ENCODE measurements at regions not wholly inside any gene's neighbourhood (a gene's known extent, or its start where the extent isn't known, plus 50 kb on each side); places are given as distances from the start of the nearest gene placed in this dataset.
"Not testable (repeated sequence)": the region's sequence is repeated elsewhere in the genome, so short reads cannot be mapped to it uniquely, and the experiment has no call there.

- no peak for DNase-seq (ENCODE audit: low read depth, low spot score)
These were observed 93.8 kb upstream of the FSIP2 start for GRCh38 chr2:185644828-185645227.

DNA sequence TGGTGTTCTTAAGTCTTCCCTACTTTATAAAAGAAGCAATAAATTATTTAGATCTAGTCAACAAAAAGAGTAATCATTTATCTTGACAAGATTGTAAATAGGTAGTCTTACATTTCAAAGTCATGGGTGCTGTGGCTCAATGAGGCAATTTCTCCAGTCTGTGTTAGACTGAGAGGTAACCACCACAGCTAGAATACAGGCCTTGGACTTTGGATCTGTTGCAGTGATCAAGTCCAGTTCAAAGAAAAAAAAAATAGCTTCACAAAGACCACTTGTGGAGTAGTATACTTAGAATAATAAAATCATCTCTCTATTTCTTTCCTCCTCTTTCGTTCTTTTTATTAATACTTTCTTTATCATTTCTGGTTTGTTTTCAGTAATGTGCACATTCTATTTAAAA lies 93.1 kb upstream of the FSIP2 start:
- DNase-seq (ENCODE audit: low read depth, low spot score), result no peak

DNA sequence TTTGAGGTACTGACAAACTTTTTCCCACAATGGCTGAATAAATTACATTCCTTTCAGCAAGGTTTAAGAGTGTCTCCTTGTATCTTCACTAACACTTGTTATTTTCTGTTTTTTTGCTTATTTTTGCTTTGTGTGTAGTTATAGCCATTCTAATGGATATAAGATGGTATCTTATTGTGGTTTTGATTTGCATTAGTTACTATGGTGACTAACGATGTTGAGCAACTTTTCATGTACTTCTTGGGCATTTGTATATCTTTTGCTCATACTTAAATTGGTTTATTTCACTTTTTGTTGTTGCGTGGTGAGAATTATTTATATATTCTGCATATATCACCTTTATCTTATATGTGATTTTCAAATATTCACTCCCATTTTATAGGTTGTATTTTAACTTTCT lies 79.9 kb upstream of the FSIP2 start:
- no peak for DNase-seq (ENCODE audit: low read depth, low spot score)

- DNase-seq (ENCODE audit: low read depth, low spot score), result no peak
These were observed 74.8 kb upstream of the FSIP2 start for GRCh38 chr2:185663811-185664210.

GRCh38 chr2:185664384-185664783 lies 74.2 kb upstream of the FSIP2 start:
- no peak for DNase-seq (ENCODE audit: low read depth, low spot score)

GRCh38 chr2:185665251-185665814 lies 73.3 kb upstream of the FSIP2 start:
- DNase-seq (ENCODE audit: low read depth, low spot score), result no peak

DNA sequence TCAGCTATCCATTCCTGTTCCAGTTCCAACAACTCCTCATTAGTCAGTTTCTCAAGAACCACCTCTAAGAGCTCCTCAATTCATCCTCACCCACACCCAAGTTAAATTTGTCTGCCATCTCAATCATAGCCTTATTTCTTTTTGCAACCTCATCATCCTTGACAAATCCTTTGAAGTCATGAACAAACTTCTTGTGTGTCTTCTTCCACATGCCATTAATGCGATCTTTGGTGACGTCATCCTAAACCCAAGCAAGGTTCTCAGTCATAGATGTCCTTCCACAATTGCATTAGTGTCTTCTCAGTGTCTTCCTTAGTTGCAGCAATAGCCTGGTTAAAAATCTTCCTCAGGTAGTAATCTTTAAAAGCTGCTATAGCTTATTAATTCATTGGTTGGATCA lies 71.2 kb upstream of the FSIP2 start:
- no peak for DNase-seq (ENCODE audit: low read depth, low spot score)

DNA sequence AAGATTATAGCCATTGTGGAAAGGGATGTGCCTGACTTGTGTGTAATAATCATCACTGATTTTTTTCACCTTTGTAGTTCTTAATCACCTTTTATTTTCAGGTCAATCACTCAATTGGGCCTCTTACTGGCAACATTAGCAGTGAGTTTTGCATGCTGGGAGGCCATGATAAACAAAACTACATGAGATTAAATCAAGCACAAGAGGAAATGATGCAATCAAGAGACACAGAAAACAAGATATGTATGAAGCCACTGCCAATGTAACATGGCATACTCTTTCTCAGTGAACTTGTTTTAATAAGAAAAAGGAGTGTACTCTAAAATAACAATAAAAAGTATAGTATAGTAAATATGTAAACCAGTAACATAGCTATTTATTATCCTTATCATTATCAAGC lies 69.9 kb upstream of the FSIP2 start:
- no peak for DNase-seq (ENCODE audit: low read depth, low spot score)

GRCh38 chr2:185674232-185674631 lies 64.4 kb upstream of the FSIP2 start:
- DNase-seq (ENCODE audit: low read depth, low spot score), result no peak

- no peak for DNase-seq (ENCODE audit: low read depth, low spot score)
These were observed 62.3 kb upstream of the FSIP2 start for GRCh38 chr2:185676316-185676715.

DNA sequence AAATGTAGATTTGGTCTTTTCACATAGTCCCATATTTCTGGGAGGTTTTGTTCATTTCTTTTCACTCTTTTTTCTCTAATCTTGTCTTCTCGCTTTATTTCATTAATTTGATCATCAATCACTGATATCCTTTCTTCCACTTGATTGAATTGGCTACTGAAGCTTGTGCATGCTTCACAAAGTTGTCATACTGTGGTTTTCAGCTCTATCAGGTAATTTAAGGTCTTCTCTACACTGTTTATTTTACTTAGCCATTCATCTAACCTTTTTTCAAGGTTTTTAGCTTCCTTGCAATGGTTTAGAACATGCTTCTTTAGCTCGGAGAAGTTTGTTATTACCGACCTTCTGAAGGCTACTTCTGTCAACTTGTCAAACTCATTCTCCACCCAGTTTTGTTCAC lies 51.6 kb upstream of the FSIP2 start:
- not testable (repeated sequence) for DNase-seq (ENCODE audit: low read depth, low spot score)

- DNase-seq (ENCODE audit: low read depth, low spot score), result no peak
These were observed 50.6 kb upstream of the FSIP2 start for GRCh38 chr2:185687967-185688366.

Measured in ELF-1 (cell line).